ENCODE measurements at regions not wholly inside any gene's neighbourhood (a gene's known extent, or its start where the extent isn't known, plus 50 kb on each side); places are given as distances from the start of the nearest gene placed in this dataset.
A peak's percentile ranks its signal among the peaks of the same experiment; 100 is the strongest.

- H3K27me3 Mint-ChIP-seq (ENCODE audit: low read depth in 2 of 2), result no peaks in the 10 kb centered on the region
- Histone ChIP-seq H3K27me3 (ENCODE audit: control insufficient read depth, insufficient read depth, low read length) (no peaks in the 10 kb centered on the region), H3K9me3 (ENCODE audit: control insufficient read depth, insufficient read depth, low read length) (no peaks in the 10 kb centered on the region), H3K36me3 (ENCODE audit: control insufficient read depth, insufficient read depth, low read length) (no peaks in the 10 kb centered on the region), H3K4me1 (ENCODE audit: control insufficient read depth, insufficient read depth, low read length) (peaks cover 14% of the 10 kb centered on the region), H3K4me3 (ENCODE audit: low read length) (no peak overlapping the region), H3K27ac (ENCODE audit: low read length) (no peak overlapping the region)
- DNase-seq (no peak), ATAC-seq (no peak)
- H3K4me3 Mint-ChIP-seq, result no peak overlapping the region
- intact Hi-C loops (cut with micrococcal nuclease), result no loop called here
- H3K27ac Mint-ChIP-seq, result no peak overlapping the region
- H3K36me3 Mint-ChIP-seq, result no peaks in the 10 kb centered on the region
- peaks cover 11 to 15% of the 10 kb centered on the region in 2 donors for H3K4me1 Mint-ChIP-seq
- TF ChIP-seq CTCF (IDR thresholded peaks at IDR 0.05), result no peak
- no peaks in the 10 kb centered on the region for H3K9me3 Mint-ChIP-seq
Measured at GRCh38 chr1:212155219-212155618, 119.7 kb downstream of the DTL start.

- Histone ChIP-seq H3K27me3 (ENCODE audit: control insufficient read depth, insufficient read depth, low read length) (no peaks in the 10 kb centered on the region), H3K4me1 (ENCODE audit: control insufficient read depth, insufficient read depth, low read length) (peaks cover 22% of the 10 kb centered on the region), H3K36me3 (ENCODE audit: control insufficient read depth, insufficient read depth, low read length) (no peaks in the 10 kb centered on the region), H3K9me3 (ENCODE audit: control insufficient read depth, insufficient read depth, low read length) (no peaks in the 10 kb centered on the region), H3K27ac (ENCODE audit: low read length) (no peak overlapping the region), H3K4me3 (ENCODE audit: low read length) (no peak overlapping the region)
- Mint-ChIP-seq H3K9me3 (no peaks in the 10 kb centered on the region), H3K27ac (no peak overlapping the region), H3K4me3 (no peak overlapping the region), H3K27me3 (ENCODE audit: low read depth in 2 of 2) (no peaks in the 10 kb centered on the region), H3K36me3 (no peaks in the 10 kb centered on the region), H3K4me1 (peaks cover 15 to 21% of the 10 kb centered on the region in 2 donors)
- intact Hi-C loops (cut with micrococcal nuclease), result no loop called here
- WGBS (ENCODE audit: insufficient coverage), result 91% methylated on average over 6 of the region's 6 CpGs
- no peak for TF ChIP-seq CTCF (IDR thresholded peaks at IDR 0.05)
- no peak for ATAC-seq
- no peak for DNase-seq
Measured at GRCh38 chr1:212157252-212157651, 121.7 kb downstream of the DTL start.

- Mint-ChIP-seq H3K4me3 (no peak overlapping the region), H3K4me1 (peaks cover 10 to 27% of the 10 kb centered on the region in 2 donors), H3K9me3 (no peaks in the 10 kb centered on the region), H3K27me3 (ENCODE audit: low read depth in 2 of 2) (no peaks in the 10 kb centered on the region), H3K36me3 (no peaks in the 10 kb centered on the region), H3K27ac (peak overlapping the region; percentile 31 to 78)
- Histone ChIP-seq H3K4me3 (ENCODE audit: low read length) (no peak overlapping the region), H3K4me1 (ENCODE audit: control insufficient read depth, insufficient read depth, low read length) (peaks cover 33% of the 10 kb centered on the region), H3K27ac (ENCODE audit: low read length) (peak overlapping the region; percentile 37), H3K36me3 (ENCODE audit: control insufficient read depth, insufficient read depth, low read length) (no peaks in the 10 kb centered on the region), H3K27me3 (ENCODE audit: control insufficient read depth, insufficient read depth, low read length) (no peaks in the 10 kb centered on the region), H3K9me3 (ENCODE audit: control insufficient read depth, insufficient read depth, low read length) (no peaks in the 10 kb centered on the region)
- intact Hi-C loops (cut with micrococcal nuclease), result no loop called here
- no peak for TF ChIP-seq CTCF (IDR thresholded peaks at IDR 0.05)
- WGBS (ENCODE audit: insufficient coverage), result 41% methylated on average over 5 of the region's 7 CpGs
- peak in 1 of 2 donors; percentile 68 for DNase-seq
- peak; percentile 67 to 75 (median 75) for ATAC-seq
Measured at GRCh38 chr1:212158912-212159796, 123.6 kb downstream of the DTL start.
